Dermis blood vessel endothelial cell (primary cell): ENCODE measurements at regions not wholly inside any gene's neighbourhood (a gene's known extent, or its start where the extent isn't known, plus 50 kb on each side); places are given as distances from the start of the nearest gene placed in this dataset.
"Not testable (repeated sequence)": the region's sequence is repeated elsewhere in the genome, so short reads cannot be mapped to it uniquely, and the experiment has no call there.

ENCODE experiments used
- DNase-seq: peaks from one replicate; pipeline ENCODE4 v3.0.0; 2010

- DNase-seq, result not testable (repeated sequence)
These were observed 545.4 kb downstream of the CDY1 start for GRCh38 chrY:26167332-26167731.

DNA sequence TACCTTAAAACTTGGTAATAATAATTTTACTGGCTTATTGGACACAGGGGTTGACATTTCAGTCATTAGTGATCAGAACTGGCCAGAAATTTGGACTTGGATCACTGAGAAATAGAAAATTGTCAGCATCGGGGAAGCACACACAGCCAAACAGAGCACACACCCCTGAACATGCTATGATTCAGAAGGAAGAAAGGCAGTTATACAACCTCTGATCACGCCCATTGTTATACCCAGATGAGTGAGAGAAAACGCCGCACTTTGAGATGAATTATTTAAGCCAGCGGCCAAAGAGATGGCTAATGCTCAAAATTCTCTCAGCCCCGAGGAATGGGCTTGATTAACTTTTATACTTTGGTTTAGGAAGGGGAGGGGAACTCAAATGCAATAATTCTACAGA is 557.4 kb downstream of the CDY1 start:
- DNase-seq, result not testable (repeated sequence)

- DNase-seq, result not testable (repeated sequence)
These were observed 603.1 kb downstream of the CDY1 start for GRCh38 chrY:26224974-26225373.

DNA sequence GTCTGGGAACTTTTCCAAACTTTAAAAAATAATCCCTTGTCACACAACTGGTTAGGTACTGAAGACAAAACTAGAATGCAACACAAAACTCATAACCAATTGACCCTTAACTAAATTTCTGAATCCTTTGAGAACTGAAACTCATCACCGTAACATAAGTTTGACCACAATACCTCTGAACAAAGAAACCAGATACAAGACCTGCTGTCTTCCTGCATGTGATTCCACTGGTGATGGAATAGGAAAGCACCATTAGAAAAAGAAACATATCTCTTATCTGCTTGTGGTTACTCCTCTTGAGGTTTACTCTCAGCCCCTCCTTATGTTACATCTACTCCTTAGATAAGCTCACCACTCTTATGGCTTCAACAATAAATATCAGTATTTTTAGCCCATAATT is 603.6 kb downstream of the CDY1 start:
- DNase-seq, result not testable (repeated sequence)

GRCh38 chrY:26240944-26241343 is 619.0 kb downstream of the CDY1 start:
- not testable (repeated sequence) for DNase-seq

DNA sequence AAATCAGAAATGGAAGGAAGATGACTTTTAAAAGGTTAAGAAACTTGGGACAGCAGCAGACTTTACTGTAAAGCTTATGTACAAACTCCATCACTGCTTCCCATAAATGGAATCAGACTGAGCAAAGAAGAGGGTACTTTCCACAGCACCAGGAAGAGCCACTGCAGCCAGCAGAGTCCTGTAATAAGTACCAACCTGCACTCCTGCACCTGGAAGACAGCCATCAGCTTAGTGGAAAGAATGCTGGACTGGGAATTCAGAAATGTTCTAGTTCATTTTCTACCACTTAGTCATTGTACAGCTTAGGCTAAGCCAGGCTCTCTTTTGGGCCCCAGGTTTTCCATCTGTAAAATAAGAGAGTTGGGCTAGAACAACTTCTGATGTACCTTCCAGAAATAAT is 632.3 kb downstream of the CDY1 start:
- DNase-seq, result not testable (repeated sequence)

DNA sequence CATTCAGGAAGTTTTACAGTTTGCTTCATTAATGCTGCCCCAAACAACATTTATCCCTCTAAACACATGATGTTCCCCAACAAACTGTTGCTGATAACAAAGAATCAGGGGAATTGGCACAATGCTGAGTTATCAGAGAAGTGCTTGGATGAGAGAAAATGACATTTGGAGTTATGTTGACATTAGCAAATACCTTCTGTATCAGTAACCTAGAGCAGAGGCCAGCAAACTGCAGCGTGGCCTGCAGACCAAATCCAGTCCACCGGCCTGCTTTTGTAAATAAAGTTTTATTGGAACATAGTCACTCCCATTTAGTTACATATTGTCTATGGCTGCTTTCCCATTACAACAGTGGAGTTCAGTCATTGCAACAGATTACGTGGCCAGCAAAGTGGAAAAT is 643.5 kb downstream of the CDY1 start:
- not testable (repeated sequence) for DNase-seq

DNA sequence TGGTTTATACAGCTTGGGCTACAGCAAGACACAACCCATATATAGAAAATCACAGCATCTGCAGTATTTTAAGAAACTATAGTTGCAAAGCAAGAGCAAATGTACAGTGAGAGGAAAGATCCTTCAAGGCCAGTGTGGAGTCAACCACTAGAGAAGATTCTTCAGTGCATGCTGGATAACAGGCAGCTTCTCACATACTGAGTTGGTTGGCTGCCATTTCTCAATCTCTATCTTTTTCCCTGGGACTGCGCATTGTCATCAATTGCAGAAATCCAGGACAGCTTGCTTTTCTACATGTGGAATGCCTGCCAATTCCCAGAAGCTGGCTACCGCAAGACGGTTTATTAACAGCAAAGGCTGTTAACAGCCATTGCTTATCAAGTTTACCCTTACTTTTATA is 646.5 kb downstream of the CDY1 start:
- DNase-seq, result not testable (repeated sequence)

- not testable (repeated sequence) for DNase-seq
These were observed 647.0 kb downstream of the CDY1 start for GRCh38 chrY:26268934-26269333.

GRCh38 chrY:26273089-26273488 is 651.2 kb downstream of the CDY1 start:
- DNase-seq, result not testable (repeated sequence)

DNA sequence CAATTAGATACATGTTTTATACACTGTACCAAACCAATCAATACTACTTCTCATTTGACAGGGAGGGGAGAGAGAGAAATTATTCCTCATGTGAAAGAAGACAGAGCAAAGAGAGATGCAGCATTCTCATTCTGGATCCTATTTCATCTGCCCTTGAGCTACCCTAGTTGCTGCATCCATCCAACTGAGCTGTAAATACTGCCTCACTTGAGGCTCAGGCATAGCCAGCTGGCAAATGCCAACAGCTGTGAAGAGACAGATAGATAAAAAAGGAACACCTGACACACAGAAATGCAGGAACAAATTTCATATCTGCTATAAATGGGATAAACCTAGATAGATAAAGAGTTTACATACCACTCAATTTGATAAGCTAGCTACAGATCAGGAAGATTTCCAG is 684.1 kb downstream of the CDY1 start:
- not testable (repeated sequence) for DNase-seq

DNA sequence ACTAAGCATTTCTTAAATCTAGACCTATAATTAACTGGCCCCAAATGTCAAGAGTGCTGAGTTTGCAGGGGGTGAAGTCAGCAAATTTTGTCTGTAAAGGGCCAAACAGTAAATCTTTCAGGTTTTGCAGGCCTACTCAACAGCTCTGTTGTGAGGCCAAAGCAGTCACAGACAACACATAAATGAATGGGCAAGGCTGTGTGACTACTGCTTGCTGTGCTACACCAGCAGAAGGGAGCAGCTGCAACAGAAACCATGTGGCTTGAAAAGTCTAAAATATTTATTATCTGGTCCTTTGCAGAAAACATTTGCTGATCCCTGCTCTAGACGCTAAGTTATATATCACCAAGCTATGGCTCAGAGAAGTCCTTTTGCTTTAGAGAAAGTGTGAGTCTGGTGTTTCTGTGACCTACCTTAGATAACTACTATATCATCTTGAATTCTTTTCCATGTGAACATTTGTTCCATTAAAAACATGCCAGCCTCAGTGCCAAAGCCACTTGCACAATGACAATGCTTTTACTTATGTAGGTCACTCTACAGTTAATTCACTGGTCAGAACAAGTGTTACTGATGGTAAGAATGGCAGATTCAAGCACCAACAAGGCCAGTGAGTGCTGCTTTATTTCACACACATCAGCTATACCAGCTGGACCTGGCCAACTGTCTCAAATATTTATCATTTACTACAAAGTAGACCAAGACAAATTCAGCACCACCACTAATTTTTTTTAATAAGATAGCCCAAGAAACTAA is 684.9 kb downstream of the CDY1 start:
- DNase-seq, result not testable (repeated sequence)

DNA sequence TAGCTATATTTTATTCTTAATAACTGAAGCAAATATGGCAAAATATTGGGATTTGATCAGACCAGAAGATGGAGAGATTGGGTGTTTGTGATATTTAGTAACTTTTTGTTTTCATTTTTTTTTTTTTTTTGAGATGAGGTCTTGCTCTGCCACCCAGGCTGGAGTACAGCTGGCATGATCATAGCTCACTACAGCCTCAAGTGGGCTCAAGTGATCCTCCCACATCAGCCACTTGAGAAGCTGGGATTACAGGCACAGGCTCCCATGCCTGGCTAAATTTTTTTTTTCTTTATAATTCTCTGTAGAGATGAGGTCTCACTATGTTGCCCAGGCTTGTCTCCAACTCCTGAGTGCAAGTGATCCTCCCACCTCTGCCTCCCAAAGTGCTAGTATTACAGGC is 686.4 kb downstream of the CDY1 start:
- DNase-seq, result not testable (repeated sequence)

DNA sequence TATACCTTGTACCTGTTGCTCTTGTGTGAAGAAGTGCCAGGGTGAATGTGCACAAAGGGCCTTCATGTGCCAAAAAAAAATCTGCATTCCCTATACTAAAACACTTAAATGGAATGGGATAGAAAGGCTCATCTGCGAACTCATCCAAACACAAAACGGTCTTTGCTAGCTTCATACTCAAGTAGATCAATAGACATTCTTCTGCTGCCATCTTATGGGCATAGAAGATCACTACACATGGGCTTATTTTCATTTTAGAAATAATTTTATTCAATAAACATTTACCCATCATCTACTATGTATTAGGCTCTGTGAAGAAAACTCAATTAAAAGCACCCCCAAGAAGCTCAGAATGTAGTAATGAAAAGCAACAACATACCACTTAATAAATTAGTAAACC is 693.1 kb downstream of the CDY1 start:
- peak; percentile 57 for DNase-seq

- DNase-seq, result not testable (repeated sequence)
These were observed 697.7 kb downstream of the CDY1 start for GRCh38 chrY:26319488-26320202.

DNA sequence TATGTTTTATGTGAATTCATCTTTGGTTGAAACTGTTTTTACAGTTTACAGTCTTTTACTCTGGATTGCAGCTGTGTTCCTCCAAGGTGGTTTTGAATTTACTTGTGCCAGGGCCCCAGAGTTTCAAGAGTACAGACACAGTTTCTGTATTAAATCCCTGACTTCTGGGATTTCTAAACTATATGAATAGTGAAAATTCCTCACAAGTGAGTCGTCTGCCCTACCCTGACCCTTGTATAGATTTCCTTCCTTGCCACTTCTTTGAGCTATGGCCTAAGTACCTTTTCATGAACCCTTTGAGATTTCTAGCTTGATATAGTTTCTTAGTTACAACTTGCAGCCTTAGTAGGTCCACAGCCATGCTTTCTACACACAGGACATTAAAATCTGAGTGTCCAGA is 700.8 kb downstream of the CDY1 start:
- not testable (repeated sequence) for DNase-seq

DNA sequence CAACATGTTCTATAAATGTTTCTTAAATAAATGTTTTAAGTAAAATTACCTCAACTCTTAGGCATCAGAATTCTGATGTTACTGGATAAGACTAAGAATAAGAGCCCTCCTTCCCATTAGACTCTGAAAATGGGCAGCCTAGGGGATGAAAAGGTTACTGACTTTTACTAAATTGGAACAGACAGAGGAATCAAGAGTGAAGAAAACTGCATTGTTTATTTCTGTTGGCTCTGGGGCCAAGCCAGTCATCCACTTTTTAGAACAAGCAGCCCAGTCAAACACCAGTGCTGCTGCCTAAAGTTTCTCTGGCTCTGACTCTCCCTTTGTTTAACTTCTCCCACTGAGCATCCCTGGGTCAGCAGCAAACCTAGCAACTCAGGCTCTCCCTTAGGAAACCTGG is 731.0 kb downstream of the CDY1 start:
- DNase-seq, result not testable (repeated sequence)

DNA sequence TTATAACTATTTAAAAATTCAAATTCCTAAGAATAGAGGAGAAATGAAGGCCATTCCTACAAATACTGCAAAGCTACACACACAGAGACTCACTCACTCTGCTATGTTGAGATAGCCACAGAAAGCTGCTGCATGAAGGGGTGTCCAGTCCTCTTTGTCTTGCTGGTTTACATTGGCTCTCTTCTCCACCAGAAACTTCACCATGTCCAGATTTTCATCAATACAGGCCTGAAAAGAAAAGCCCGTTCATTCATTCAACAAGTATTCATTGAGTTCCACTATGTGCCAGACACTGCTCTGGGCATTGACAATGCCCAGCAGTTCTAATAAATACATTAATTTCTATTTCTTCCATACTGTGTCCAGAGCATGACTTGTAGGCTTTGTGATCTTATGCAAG is 732.3 kb downstream of the CDY1 start:
- no peak for DNase-seq

GRCh38 chrY:26359869-26360268 is 738.0 kb downstream of the CDY1 start:
- not testable (repeated sequence) for DNase-seq

GRCh38 chrY:26360472-26360871 is 738.6 kb downstream of the CDY1 start:
- not testable (repeated sequence) for DNase-seq

- not testable (repeated sequence) for DNase-seq
These were observed 741.5 kb downstream of the CDY1 start for GRCh38 chrY:26363442-26363841.

DNA sequence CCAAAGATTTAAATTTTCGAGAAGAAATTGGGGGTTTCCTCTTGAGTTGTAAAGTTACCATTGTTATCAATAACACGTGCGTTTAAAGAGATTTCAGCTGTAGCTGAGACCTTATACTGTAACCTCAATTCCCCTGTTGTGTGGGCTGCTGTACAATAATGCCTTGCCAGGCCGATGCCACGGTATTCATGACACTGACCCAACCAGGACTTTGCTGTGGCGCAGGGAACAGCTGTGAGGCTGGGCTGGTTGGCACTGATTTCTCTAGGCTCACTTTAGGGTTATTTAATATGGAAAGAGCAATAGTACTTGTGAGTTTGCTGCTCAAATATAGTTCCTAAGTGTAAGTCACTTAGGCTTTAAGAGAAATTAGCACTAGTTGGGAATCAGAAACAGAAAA is 744.2 kb downstream of the CDY1 start:
- not testable (repeated sequence) for DNase-seq

DNA sequence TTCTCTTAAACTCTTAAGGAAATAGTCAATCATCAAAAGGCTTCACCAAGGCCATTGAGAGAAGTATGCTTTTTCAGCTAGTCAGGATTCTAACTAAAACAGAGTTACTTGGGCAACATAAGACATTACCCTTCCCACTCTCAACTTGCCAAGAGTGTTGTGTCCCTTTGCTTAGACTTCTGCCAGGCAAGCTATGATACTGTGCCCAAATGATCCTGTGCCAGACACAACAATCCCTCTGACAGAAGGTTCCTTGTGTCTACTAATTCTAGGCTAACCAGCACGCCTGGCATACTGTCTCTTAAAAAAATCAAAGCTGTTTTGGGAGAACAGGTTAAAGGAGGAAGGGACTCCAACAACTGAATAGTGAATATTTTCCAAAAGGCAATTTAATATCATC is 750.6 kb downstream of the CDY1 start:
- DNase-seq, result not testable (repeated sequence)
